Activated naive CD8-positive, alpha-beta T cell treated with anti-CD3 and anti-CD28 coated beads, Interleukin-2, amount 50 U/mL, for 16 hours (primary cell): ENCODE measurements at regions not wholly inside any gene's neighbourhood (a gene's known extent, or its start where the extent isn't known, plus 50 kb on each side); places are given as distances from the start of the nearest gene placed in this dataset.
"Not testable (repeated sequence)": the region's sequence is repeated elsewhere in the genome, so short reads cannot be mapped to it uniquely, and the experiment has no call there.

ENCODE experiments used
- DNase-seq: peaks from one replicate; pipeline ENCODE4 v3.0.0-alpha.2; 2020; ENCODE audit warnings: low read depth, low spot score

DNA sequence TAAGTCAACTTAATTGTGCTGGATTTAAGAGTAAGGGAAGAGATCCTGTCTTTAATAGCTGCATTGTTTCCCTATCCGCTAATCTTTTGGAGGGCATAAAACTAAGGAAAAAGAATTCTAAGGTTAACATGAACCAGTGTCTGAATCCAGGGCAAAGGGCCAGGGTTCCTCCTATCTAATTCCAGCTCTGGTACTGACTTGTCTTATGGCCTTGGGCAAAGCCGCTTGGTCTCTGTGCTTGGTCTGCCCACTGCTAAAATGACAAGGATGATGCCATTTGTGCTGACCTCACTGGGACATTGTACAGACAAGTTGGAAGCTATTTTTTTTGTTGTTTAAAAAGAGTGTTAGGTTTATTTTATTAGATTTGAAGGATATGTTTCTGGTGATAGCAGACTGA, 334.7 kb upstream of the PIK3R1 start:
- no peak for DNase-seq

DNA sequence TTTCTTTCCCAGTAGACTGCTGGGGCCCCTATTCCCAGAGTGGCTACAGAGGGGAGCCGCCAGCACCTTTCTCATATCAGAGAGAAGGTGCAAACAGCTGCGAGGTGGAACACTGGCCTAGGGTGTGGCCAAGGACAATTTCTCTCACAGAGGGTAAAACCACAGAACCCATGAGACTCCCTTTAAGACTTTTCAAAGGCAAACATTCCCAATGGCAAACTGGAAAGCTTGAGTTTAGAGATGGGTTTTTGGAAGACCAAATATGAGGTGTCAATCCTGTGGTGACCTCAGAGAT, 335.1 kb upstream of the PIK3R1 start:
- DNase-seq = no peak

DNA sequence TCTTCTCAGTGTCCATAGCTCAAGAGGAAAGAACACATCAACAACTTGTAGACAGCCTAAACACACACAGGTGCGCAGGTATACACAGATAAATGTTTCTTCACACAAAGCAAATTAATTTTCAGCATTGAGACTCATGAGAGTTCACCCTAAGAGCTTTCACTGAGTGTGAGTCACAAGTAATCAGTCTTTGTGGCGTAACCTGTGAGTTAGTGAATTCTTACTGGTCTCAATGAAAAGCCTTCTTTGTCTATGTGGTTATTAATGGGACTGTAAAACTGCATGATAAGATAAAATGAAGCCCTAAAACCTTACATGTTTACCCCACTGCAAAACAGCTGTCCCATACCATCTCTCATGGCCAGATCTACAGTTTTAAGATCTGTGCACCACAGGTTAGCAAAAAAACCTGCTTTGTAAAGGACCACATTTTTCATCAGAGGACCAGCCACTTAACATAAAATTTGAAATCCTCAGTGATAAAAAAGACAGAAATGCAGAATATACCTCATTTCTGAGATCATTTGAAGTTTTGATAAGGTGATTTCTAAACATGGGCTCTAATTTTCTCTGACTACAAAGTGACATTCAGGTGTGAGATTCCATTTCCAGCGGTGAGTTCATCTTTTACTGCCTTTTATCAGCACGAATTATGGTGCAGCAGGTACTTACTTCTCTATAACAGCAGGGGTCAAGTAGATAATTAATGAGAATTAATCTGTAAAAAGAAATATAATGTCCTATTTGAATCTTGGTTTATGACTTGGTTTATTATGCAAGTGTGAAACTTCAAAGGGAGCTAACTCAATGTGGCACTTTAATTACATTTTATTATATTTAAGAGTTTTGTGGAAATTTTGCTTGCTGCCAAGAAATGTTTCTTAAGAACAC, 335.7 kb upstream of the PIK3R1 start:
- DNase-seq = no peak

DNA sequence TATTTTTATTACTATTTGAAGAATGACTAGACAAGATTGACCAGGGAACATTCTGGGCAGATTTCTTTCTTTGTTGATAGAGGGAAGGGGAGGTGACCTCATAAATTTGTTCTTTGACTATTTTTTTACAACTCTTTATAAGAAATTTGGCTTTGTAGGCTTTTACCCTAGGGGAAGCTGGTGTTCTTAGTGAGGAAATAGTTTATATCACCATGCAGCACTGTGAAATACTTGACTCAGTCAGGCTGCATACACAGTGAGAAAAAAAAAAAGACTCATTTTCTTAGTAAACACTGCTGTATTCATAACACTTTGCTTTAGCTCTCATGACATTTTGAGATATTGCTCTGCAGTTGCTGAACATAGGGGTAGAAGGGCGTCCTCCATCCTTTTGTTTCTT, 336.6 kb upstream of the PIK3R1 start:
- no peak for DNase-seq

DNA sequence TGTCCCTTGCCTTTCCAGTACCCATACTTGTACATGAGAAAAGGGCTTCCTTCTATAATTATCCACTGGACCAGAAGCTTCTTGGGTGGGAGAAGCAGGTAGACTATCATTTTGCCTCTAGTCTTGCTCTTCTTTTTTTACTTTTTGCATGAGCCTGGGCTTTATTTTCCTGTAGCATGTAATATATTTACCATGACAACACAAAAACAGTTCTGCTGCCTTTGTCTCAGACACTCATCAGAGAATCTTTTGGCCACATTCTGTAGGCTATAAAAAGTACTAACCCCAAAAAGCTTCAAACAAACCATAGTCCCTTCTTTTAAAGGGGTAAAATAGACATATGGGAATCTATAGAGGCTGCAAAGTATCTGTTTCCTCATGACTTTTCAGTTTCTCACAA, 339.2 kb upstream of the PIK3R1 start:
- no peak for DNase-seq

DNA sequence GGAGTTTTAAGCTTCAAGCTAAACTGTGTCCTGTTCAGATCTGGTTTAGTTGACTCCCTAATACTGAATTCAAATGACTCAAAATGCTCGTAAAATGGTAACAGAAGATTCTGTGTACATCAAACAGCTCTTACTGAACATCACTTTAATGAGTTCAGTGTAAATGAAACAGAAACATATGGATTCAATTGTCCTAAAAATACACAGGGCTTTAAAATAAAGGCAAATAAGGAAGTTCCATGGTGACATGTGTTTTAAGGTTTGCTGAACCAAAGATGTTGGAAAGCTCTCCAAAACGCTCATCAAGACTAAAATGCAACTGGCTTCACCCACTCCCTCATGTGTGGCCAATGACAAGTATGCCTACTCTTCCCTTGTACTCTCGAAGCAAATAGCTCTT, 340.0 kb upstream of the PIK3R1 start:
- no peak for DNase-seq

DNA sequence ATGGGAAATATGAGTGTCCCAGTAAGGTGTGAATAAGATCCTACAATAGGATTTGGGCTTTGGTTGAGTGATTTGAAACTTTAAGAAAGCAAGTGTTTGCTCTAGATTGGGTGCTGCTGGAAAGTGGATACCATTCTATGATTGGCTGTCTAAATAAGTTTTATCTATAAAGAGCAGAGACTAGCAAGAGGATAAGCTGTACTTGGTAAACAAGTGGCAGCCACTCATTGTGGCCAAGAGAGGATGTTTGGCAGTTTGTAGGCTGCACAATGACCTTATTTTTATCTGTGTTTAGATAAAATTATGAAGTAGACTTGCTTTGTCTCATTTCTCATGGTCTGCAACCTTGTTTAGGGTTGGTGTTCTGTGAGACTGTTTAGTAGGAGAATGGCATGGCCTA, 341.6 kb upstream of the PIK3R1 start:
- no peak for DNase-seq

DNA sequence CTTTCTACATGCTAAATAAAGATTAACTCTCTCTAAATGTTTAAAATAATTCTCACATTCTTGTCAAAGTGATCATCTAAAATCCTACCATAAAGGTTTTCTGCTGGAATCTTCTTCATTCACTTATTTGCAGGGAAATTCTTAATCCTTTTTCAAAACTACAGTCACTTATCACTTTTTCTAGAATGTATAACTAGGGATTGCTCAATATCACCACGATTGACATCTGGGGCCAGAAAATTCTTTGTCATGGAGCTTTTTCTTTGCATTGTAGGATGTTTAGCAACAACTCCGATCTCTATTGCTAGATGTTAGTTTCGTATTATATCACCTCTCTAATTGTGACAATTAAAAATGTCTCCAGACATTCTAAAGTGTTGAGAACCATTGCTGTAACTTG, 344.9 kb upstream of the PIK3R1 start:
- DNase-seq = no peak

DNA sequence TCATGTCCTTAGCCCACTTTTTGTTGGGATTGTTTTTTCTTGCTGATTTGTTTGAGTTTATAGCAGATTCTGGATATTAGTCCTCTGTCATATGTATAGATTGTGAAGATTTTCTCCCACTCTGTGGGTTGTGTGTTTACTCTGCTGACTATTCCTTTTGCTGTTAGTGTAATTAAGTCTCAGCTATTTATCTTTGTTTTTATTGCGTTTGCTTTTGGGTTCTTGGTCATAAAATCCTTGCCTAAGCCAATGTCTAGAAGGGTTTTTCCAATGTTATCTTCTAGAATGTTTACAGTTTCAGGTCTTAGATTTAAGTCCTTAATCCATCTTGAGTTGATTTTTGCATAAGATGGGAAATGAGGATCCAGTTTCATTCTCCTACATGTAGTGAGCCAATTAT, 351.2 kb upstream of the PIK3R1 start:
- not testable (repeated sequence) for DNase-seq

DNA sequence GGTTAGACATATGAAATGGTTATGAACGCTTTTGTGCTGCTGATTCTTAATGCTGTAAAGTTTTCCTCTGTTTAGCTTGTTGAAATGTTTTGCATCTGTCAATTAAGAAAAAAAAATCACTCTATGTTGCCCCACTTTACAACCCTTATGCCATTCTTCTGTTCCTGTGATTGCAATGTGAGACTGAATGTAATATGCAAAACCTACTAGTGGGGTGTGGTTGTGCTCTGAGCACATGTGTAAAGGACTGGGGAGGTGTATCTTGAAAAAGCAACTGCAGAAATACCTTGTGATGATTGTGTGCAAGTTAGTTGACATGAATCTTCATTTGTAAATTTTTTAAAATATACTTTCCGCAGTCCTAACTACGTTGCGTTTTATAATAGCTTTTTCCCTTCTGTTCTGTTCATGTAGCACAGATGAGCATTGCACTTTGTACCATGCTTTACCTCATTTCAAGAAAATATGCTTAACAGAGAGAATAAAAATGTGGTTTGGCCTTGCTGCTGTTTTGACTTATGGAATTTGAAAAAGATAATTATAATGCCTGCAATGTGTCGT, 357.0 kb upstream of the PIK3R1 start:
- DNase-seq = no peak

DNA sequence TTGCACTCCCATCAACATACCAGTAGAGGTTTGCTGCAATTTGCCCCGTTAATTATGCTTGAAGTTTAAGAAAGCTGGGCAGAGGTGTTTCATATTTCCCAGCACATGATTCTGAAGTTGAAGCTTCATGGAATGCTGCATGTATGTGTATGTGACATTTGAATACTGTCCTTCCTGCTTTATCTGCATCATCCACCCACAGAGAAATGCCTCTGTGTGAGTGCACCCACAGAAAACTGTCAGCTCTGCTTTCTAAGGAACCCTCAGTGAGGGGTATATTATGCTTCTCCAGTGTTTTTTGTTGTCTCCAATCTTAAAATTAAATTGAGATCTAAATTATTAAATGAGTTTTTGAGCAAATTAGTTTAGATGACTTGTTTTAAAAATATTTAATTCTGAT, 358.1 kb upstream of the PIK3R1 start:
- DNase-seq = no peak

DNA sequence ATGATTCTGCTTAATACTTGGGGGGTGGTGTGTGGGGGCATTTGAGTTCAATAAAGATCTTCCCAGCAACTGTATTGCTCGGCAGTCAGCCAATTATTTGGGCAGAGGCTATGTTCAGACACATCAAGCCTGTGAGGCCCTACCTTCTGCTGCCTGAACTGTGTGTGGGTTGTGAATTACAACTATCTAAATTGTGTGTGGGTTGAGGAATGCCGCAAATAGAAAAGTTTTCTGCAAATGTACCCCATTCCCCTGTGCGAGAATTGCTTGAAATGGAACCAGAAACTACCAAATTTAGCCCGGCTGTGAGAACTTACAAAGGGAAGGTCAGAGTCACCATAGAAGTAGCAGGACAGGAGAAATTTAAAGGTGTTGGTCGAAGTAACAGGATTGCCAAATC, 360.0 kb upstream of the PIK3R1 start:
- no peak for DNase-seq

DNA sequence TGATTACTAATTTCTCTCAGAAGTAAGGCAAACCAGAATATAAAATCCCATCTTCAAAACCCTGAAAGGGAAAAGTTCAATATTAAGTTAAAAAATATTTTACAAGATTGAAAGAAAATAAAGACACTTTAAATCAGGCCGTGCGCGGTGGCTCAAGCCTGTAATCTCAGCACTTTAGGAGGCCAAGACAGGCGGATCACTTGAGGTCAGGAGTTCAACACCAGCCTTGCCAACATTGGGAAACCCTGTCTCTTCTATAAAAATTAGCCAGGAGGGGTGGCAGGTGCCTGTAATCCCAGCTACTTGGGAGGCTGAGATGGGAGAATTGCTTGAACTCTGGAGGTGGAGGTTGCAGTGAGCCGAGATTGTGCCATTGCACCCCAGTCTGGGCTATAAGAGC, 364.6 kb upstream of the PIK3R1 start:
- not testable (repeated sequence) for DNase-seq

DNA sequence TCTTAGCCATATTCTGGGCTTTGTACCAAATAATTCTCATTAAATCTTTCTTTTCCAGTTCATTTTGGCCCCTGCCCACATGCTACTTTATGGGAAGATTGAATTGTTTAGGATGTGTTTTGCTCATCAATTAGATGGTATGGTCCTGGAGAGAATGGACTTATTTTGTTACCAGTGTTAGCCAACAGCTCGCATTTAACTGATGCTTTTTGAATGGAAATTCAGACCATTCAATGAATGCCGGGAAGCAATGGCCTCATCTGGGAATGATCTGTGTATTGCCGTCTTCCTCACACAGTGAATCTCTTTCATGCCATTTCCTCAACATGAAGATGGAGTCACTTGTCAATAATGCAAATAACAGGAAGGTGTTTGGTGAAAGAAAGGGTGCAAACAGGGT, 370.6 kb upstream of the PIK3R1 start:
- no peak for DNase-seq

DNA sequence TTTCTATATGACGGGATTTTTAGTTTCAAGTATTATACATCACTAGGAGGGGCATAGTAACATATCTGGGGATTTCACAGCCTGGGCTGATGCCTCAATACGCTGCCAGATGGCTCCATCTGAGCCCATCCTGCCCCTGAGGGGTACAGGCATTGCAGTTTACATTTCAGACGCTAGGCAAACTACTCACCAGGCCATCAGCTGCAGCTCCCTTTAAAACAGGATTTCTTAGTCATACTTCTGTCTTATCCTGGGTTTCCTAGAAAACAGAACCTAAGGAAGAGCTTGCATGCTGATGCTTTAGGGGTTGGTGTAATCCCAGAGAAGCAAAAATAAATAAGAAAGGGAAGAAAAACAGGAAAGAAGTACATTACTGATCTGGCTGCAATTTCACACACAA, 372.8 kb upstream of the PIK3R1 start:
- no peak for DNase-seq

DNA sequence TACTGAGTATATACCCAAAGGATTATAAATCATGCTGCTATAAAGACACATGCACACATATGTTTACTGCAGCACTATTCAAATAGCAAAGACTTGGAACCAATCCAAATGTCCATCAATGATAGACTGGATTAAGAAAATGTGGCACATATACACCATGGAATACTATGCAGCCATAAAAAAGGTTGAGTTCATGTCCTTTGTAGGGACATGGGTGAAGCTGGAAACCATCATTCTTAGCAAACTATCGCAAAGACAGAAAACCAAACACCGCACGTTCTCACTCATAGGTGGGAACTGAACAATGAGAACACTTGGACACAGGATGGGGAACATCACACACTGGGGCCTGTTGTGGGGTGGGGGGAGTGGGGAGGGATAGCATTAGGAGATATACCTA, 378.3 kb upstream of the PIK3R1 start:
- DNase-seq = not testable (repeated sequence)

DNA sequence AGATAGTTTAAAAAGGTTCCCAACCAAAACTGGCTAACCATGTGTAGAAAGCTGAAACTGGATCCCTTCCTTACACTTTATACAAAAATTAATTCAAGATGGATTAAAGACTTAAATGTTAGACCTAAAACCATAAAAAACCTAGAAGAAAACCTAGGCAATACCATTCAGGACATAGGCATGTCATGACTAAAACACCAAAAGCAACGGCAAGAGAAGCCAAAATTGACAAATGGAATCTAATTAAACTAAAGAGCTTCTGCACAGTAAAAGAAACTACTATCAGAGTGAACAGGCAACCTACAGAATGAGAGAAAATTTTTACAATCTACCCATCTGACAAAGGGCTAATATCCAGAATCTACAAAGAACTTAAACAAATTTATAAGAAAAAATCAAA, 379.1 kb upstream of the PIK3R1 start:
- not testable (repeated sequence) for DNase-seq

DNA sequence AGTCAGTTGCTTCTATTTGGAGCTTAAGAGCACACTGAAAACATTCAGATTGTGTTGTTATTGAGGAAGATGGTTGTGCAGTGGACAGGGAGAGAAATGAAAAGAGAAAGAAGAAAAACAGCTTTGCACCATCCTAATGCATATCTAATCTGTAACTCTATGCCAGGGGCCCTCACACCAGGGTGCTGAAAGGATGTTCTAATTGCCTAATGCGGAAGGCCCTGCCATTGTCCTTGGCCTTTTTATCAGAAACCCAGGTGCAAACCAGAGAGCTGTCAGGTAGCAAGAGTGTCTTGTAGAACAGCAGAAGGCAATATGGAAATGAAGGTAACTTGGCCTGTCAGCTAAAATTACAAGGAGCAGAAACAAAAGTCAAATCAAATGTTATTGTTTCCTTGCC, 384.5 kb upstream of the PIK3R1 start:
- no peak for DNase-seq

DNA sequence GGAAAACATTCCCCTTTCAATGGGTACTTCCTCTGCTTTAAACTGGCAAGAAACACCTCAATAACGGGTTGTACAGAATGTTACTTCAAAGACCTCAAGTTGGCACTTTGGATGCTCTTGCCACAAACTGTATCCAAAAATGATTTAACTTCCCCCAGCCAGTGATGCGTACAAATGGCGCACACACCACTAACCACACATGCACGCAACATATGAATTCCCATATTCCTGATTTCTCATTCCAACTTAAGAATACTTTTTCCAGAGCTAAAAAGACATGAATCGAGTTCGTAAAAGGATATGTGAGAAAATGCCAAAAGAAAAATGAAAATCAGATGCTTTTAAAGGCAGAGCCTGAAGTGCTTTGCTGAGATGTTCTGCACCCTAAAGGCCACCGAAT, 388.0 kb upstream of the PIK3R1 start:
- no peak for DNase-seq

DNA sequence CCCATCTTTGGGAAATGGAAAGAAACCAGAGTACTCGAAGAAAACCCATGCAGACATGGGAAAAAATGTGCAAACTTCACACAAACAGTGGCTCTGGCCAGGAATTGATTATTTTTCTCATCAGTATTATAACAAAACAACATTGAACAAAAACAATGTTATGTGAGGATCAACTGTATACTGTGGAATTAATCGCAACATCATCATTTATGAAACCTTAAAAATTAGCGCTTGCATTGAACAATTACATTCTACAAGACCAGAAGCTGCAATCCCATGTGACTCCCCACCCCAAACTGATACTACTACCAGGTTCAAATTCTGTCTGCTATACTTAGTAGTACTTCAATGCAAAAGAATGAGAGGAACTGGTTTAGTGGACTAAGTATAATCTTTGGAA, 390.7 kb upstream of the PIK3R1 start:
- no peak for DNase-seq

DNA sequence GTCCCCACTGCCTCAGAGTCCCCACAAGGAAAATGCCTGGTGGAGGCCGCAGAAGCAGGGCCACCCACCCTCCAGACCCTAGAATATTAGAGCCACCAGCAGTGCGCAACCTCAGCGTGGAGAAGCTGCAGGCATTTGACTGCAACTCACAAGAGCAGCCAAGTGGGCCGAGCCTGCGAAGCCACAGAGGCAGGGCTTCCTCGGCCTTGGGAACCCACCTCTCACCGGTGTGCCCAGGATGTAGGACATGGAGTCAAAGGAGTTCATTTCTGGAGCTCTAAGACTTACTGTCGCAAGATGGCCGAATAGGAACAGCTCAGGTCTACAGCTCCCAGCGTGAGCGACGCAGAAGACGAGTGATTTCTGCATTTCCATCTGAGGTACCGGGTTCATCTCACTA, 397.9 kb upstream of the PIK3R1 start:
- no peak for DNase-seq

DNA sequence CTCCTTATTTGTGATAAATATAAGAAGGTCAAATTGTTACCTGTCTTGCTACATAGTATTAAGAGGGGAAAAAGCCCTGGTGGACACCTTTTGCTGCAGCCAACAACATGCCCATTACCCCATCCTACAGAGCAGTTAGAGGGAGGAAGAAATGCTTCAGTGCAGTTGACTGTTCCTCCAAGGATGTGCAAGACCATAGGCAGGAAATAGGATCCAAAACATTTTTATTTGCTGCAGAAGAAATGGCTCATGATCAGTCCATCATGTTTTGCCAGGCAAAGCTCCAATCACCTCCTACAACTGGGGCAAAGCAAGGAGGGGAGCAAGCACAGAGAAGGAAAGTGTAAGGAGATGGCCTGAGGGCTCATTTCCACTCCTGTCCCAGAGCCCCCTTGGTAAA, 399.1 kb upstream of the PIK3R1 start:
- no peak for DNase-seq

DNA sequence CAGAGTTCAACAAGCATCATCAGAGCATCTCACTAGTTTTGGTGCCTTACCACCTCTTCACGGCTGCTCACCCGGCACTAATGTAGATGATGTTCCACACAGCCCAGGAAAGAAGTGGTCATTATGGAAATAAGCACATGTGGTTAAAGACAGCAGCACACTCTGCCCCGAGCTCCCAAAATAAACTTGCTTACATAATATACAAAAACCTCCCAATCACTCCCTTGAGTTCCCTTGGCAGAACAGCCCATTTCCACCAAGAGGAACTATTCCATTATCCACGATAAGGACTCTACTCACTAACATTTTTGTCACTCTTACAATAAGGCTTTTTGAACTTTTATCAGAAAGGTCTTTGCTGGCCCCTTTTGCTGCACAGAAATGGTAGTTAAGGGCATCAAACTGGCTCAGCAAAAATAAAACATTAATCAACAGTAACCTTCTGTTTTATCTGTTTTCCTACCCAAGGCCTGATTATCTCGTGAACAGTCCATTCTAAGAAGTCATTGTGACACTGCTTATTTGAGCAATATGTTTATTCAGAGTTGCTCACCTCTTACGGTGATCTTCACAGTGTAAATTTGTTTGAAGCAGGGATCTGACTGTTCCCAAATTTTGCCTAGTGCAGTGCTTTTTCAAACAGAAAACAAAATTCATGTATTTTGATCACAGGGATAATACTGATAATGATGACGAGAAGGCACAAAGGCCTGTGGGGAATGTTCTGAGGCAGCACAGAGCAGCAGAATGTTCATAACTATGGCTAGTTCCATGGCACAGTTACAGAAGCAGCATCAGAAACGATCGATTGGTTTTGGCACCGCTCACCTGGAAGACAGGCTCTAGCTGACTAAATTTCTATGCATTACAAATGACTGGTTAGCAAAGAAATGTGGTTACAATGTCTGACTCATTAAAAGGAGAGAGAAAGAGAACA, 399.8 kb upstream of the PIK3R1 start:
- no peak for DNase-seq
